OCI-LY3 (cell line): ENCODE measurements at regions not wholly inside any gene's neighbourhood (a gene's known extent, or its start where the extent isn't known, plus 50 kb on each side); places are given as distances from the start of the nearest gene placed in this dataset.

Experiments used
- H2AFZ ChIP-seq: fragments of 200-600, 300-600 bp; shearing (Covaris generic); 2 replicates; pipeline ENCODE4 v1.6.0; 2014; ENCODE audit warnings: antibody characterized with exemption, low read depth, low read length
- H3K27ac ChIP-seq: fragments of 200-600, 300-600 bp; sonication (generic); 2 replicates; pipeline ENCODE4 v1.5.1; 2014; ENCODE audit warnings: mild to moderate bottlenecking, low read length, moderate library complexity, mixed read lengths
- H3K27me3 ChIP-seq: fragments of 200-600, 300-600 bp; sonication (generic); 2 replicates; pipeline ENCODE4 v1.6.1; 2014; ENCODE audit warnings: low read depth, low read length, mixed read lengths
- H3K36me3 ChIP-seq: fragments of 200-600, 300-600 bp; sonication (generic); replicated peaks from 2 replicates; pipeline ENCODE3; 2014; ENCODE audit warnings: low read depth, low read length, mixed read lengths
- H3K4me1 ChIP-seq: fragments of 300-600, 200-600 bp; sonication (generic); 2 replicates; pipeline ENCODE4 v1.6.1; 2014; ENCODE audit warnings: low read length, mixed read lengths
- H3K4me2 ChIP-seq: fragments of 200-600, 300-600 bp; sonication (generic); 2 replicates; pipeline ENCODE4 v1.6.1; 2014; ENCODE audit warnings: low read length, mixed read lengths
- H3K4me3 ChIP-seq: fragments of 300-600, 200-600 bp; sonication (generic); 2 replicates; pipeline ENCODE4 v1.5.1; 2014; ENCODE audit warnings: antibody characterized with exemption, mild to moderate bottlenecking, low read length, moderate library complexity
- H3K79me2 ChIP-seq: fragments of 300-600, 200-600 bp; shearing (Covaris generic); 2 replicates; pipeline ENCODE4 v1.6.1; 2014; ENCODE audit warnings: mild to moderate bottlenecking, low read length, mixed read lengths
- H3K9ac ChIP-seq: fragments of 300-600, 200-600 bp; shearing (Covaris generic); 2 replicates; pipeline ENCODE4 v1.6.0; 2014; ENCODE audit warnings: mild to moderate bottlenecking, low read length, moderate library complexity
- H3K9me3 ChIP-seq: fragments of 200-600, 300-600 bp; shearing (Covaris generic); 2 replicates; pipeline ENCODE4 v1.6.1; 2014; ENCODE audit warnings: low read length, mixed read lengths; ENCODE audit not compliant: insufficient read depth
- H4K20me1 ChIP-seq: fragments of 200-600, 300-600 bp; sonication (generic); 2 replicates; pipeline ENCODE4 v1.6.1; 2016; ENCODE audit warnings: low read length, mixed read lengths; ENCODE audit not compliant: insufficient read depth
- CTCF ChIP-seq: fragments of 200-600, 300-600 bp; sonication (generic); IDR thresholded peaks from 2 replicates; pipeline ENCODE4 v1.5.1; 2014; ENCODE audit warnings: antibody characterized with exemption, low read length, low read depth
- EZH2phosphoT487 ChIP-seq: fragments of 200-600 bp; shearing (Covaris generic); IDR thresholded peaks from 2 replicates; pipeline ENCODE4 v1.6.1; 2018; ENCODE audit warnings: antibody characterized with exemption, mixed run types, low read depth

GRCh38 chr2:8028036-8028435 is 653.8 kb upstream of the ID2 start:
- no peak overlapping the region for H3K27ac ChIP-seq
- H4K20me1 ChIP-seq: no peaks in the 10 kb centered on the region
- H3K4me2 ChIP-seq: no peak overlapping the region
- H2AFZ ChIP-seq: no peak overlapping the region
- H3K4me3 ChIP-seq: no peak overlapping the region
- no peak for TF ChIP-seq EZH2phosphoT487
- TF ChIP-seq CTCF: no peak
- no peak overlapping the region for H3K9ac ChIP-seq
- H3K9me3 ChIP-seq: peaks cover under 1% of the 10 kb centered on the region; the same call in 1 of the 2 replicates
- no peaks in the 10 kb centered on the region for H3K79me2 ChIP-seq
- peaks cover 21% of the 10 kb centered on the region for H3K4me1 ChIP-seq
- H3K36me3 ChIP-seq: peaks cover 3% of the 10 kb centered on the region
- peaks cover 18% of the 10 kb centered on the region for H3K27me3 ChIP-seq

GRCh38 chr2:8028436-8028835 is 653.4 kb upstream of the ID2 start:
- Histone ChIP-seq H3K27me3 (peaks cover 18% of the 10 kb centered on the region), H3K9ac (no peak overlapping the region), H3K36me3 (peaks cover 3% of the 10 kb centered on the region), H3K4me3 (no peak overlapping the region), H3K27ac (no peak overlapping the region), H3K9me3 (no peaks in the 10 kb centered on the region), H3K4me1 (peaks cover 17% of the 10 kb centered on the region), H3K4me2 (no peak overlapping the region), H2AFZ (no peak overlapping the region), H4K20me1 (no peaks in the 10 kb centered on the region), H3K79me2 (no peaks in the 10 kb centered on the region)
- TF ChIP-seq EZH2phosphoT487: no peak
- TF ChIP-seq CTCF: no peak

- Histone ChIP-seq H3K9ac (no peak overlapping the region), H3K79me2 (no peaks in the 10 kb centered on the region), H3K27ac (no peak overlapping the region), H4K20me1 (no peaks in the 10 kb centered on the region), H3K9me3 (no peaks in the 10 kb centered on the region), H3K4me1 (peaks cover 16% of the 10 kb centered on the region), H3K27me3 (peaks cover 18% of the 10 kb centered on the region), H3K36me3 (peaks cover 3% of the 10 kb centered on the region), H3K4me3 (no peak overlapping the region), H3K4me2 (no peak overlapping the region), H2AFZ (no peak overlapping the region)
- TF ChIP-seq CTCF (no peak), EZH2phosphoT487 (no peak)
Measured at GRCh38 chr2:8028981-8029380, 652.9 kb upstream of the ID2 start.

GRCh38 chr2:8030573-8031303 is 651.1 kb upstream of the ID2 start:
- Histone ChIP-seq H3K27me3 (peaks cover 18% of the 10 kb centered on the region), H3K4me2 (peak overlapping the region; percentile 12; the same call in 1 of the 2 replicates), H3K4me3 (no peak overlapping the region), H3K27ac (no peak overlapping the region), H3K9ac (no peak overlapping the region), H3K36me3 (no peaks in the 10 kb centered on the region), H2AFZ (no peak overlapping the region; the same call in 1 of the 2 replicates), H4K20me1 (no peaks in the 10 kb centered on the region), H3K4me1 (peaks cover 24% of the 10 kb centered on the region), H3K9me3 (no peaks in the 10 kb centered on the region), H3K79me2 (no peaks in the 10 kb centered on the region)
- TF ChIP-seq EZH2phosphoT487 (no peak), CTCF (no peak)
